ENCODE measurements at regions not wholly inside any gene's neighbourhood (a gene's known extent, or its start where the extent isn't known, plus 50 kb on each side); places are given as distances from the start of the nearest gene placed in this dataset.

- Histone ChIP-seq H3K27me3 (no peaks in the 10 kb centered on the region), H3K4me3 (no peak overlapping the region), H3K4me1 (no peaks in the 10 kb centered on the region), H3K27ac (no peak overlapping the region), H3K36me3 (ENCODE audit: low read depth, missing control alignments) (no peaks in the 10 kb centered on the region), H3K9me3 (no peaks in the 10 kb centered on the region)
- intact Hi-C loops (cut with DNase I; ENCODE audit: low total_unique reads): no loop called here
- no peak for DNase-seq
- TF ChIP-seq, protein P1, sequence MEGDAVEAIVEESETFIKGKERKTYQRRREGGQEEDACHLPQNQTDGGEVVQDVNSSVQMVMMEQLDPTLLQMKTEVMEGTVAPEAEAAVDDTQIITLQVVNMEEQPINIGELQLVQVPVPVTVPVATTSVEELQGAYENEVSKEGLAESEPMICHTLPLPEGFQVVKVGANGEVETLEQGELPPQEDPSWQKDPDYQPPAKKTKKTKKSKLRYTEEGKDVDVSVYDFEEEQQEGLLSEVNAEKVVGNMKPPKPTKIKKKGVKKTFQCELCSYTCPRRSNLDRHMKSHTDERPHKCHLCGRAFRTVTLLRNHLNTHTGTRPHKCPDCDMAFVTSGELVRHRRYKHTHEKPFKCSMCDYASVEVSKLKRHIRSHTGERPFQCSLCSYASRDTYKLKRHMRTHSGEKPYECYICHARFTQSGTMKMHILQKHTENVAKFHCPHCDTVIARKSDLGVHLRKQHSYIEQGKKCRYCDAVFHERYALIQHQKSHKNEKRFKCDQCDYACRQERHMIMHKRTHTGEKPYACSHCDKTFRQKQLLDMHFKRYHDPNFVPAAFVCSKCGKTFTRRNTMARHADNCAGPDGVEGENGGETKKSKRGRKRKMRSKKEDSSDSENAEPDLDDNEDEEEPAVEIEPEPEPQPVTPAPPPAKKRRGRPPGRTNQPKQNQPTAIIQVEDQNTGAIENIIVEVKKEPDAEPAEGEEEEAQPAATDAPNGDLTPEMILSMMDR (IDR thresholded peaks at IDR 0.05): no peak
- no peak for TF ChIP-seq POLR2A (IDR thresholded peaks at IDR 0.05)
Measured at GRCh38 chr13:60707878-60708277, 310.9 kb downstream of the TDRD3 start.

GRCh38 chr13:60701895-60702294 lies 304.9 kb downstream of the TDRD3 start:
- Histone ChIP-seq H3K4me3 (no peak overlapping the region), H3K4me1 (no peaks in the 10 kb centered on the region), H3K9me3 (no peaks in the 10 kb centered on the region), H3K27me3 (no peaks in the 10 kb centered on the region), H3K36me3 (ENCODE audit: low read depth, missing control alignments) (no peaks in the 10 kb centered on the region), H3K27ac (no peak overlapping the region)
- 73 to 75% methylated on average over 3 of the region's 3 CpGs for WGBS, 2 donors
- intact Hi-C loops (cut with DNase I; ENCODE audit: low total_unique reads): no loop called here
- TF ChIP-seq, protein P1 (IDR thresholded peaks at IDR 0.05): no peak
- no peak for TF ChIP-seq POLR2A (IDR thresholded peaks at IDR 0.05)
- no peak for DNase-seq

DNA sequence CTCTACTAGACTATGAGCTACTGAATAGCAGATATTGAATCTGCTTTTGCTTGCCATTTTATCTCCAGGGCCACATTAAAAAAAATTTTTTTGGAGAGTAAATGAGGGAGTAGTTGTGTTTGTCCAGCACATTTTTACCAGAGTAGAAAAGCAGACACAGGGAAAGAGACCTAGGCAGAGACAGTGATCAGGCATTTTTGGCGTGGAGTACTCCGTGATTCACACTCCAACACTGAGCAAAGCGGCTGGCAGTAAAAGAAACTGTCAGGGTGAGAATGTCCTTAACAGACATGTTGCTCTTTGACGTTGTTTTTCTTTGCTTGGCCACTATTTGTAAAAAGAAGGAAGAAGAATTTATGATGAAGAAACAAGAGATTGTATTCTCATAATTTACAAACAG lies 304.0 kb downstream of the TDRD3 start:
- Histone ChIP-seq H3K4me1 (no peaks in the 10 kb centered on the region), H3K27ac (no peak overlapping the region), H3K27me3 (no peaks in the 10 kb centered on the region), H3K4me3 (no peak overlapping the region), H3K36me3 (ENCODE audit: low read depth, missing control alignments) (no peaks in the 10 kb centered on the region), H3K9me3 (no peaks in the 10 kb centered on the region)
- TF ChIP-seq, protein P1 (IDR thresholded peaks at IDR 0.05): no peak
- 74 to 79% methylated on average over 4 of the region's 4 CpGs for WGBS, 2 donors
- DNase-seq: no peak
- intact Hi-C loops (cut with DNase I; ENCODE audit: low total_unique reads): no loop called here

DNA sequence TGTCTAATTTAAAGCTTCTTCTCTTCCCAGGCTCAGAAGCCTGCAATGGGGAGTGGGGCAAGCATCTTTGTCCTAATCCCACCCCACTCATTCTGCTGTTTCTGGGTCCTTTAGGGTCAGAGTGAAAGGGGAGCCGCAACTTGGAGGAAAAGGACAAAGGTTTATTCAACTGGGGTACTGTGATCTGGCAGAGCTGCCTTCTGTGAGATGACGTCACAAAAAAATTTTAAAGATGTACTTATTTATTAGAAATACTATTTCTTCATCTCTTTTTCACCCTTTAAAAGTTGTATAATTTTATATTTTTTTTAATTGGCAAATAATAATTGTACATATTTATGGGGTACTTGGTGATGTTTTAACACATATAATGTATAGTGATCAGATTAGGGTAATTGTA lies 302.6 kb downstream of the TDRD3 start:
- Histone ChIP-seq H3K4me3 (no peak overlapping the region), H3K4me1 (no peaks in the 10 kb centered on the region), H3K27me3 (no peaks in the 10 kb centered on the region), H3K36me3 (ENCODE audit: low read depth, missing control alignments) (no peaks in the 10 kb centered on the region), H3K27ac (no peak overlapping the region), H3K9me3 (no peaks in the 10 kb centered on the region)
- 88 to 100% methylated on average over 2 of the region's 2 CpGs for WGBS, 2 donors
- no peak for DNase-seq
- no peak for TF ChIP-seq POLR2A (IDR thresholded peaks at IDR 0.05)
- TF ChIP-seq, protein P1 (IDR thresholded peaks at IDR 0.05): no peak
- intact Hi-C loops (cut with DNase I; ENCODE audit: low total_unique reads): no loop called here

DNA sequence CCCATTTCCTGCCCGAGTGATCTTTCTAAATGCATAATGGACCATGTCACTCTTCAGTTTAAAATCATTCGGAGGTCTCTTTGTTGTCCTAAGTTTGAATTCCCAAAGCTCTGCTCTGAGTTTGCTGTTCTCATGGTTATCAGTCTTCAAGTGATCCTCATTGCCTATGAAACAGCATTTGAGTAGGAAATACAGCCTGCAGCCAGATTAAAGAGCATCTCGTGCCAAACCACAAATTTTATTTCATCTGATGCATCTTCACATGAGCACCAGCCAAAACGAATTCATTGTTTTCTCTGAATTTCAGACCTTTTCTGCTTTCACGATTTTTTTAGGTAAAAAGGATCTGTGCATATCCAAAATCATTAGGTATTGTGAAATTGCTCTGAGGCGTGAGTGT lies 299.6 kb downstream of the TDRD3 start:
- Histone ChIP-seq H3K36me3 (ENCODE audit: low read depth, missing control alignments) (no peaks in the 10 kb centered on the region), H3K27me3 (no peaks in the 10 kb centered on the region), H3K9me3 (no peaks in the 10 kb centered on the region), H3K4me3 (no peak overlapping the region), H3K27ac (no peak overlapping the region), H3K4me1 (no peaks in the 10 kb centered on the region)
- no peak for TF ChIP-seq POLR2A (IDR thresholded peaks at IDR 0.05)
- 56 to 62% methylated on average over 6 of the region's 6 CpGs for WGBS, 2 donors
- intact Hi-C loops (cut with DNase I; ENCODE audit: low total_unique reads): no loop called here
- DNase-seq: no peak
